ENCODE measurements at regions not wholly inside any gene's neighbourhood (a gene's known extent, or its start where the extent isn't known, plus 50 kb on each side); places are given as distances from the start of the nearest gene placed in this dataset.

DNA sequence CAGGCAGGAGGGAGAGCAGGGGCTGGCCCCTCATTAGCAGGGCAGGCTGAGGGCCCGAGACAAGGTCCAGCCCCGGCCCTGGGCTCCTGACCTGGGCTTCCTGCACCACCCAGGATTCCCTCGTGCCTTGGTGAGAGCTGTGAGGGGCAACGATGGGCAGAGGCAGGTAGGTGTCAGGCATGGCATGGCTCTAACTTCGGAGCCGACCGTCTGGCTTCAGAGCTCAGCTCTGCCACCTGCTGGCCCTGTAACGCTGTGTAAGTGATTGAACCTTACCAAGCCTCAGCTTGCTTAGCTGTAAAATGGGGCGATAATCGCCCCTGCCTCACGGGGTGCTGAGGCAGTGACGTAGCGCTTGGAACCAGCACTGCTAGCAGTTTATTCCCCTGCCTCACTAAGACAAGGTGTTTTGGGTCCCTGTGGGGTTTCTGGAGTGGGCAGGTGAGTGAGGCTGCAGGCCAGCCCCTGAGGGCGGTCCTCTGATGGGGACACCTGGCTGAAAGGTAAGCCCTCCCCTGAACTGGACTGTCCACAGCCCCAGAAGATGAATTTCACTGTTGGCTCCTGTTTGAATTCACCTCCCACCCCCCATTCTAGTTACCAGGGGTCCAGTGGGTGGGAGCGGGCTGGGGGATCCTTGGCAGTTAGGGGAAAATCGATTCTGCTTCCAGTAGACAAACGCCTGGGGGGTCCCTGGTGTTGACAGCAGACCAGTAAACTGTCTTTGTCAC is 184.8 kb upstream of the GSE1 start:
- H3K36me3 ChIP-seq, result no peaks in the 10 kb centered on the region
- peaks cover 0 to 5% of the 10 kb centered on the region in 2 donors for H3K4me1 ChIP-seq
- DNase-seq, result no peak
- H3K4me3 ChIP-seq, result no peak overlapping the region
- in situ Hi-C loops (cut with MboI; ENCODE audit: low sequenced_read_pairs in 4 of 4), result no loop called here
- H3K9me3 ChIP-seq, result no peaks in the 10 kb centered on the region
- ATAC-seq, result no peak
- TF ChIP-seq POLR2A (IDR thresholded peaks at IDR 0.05), result no peak
- TF ChIP-seq, protein P1, sequence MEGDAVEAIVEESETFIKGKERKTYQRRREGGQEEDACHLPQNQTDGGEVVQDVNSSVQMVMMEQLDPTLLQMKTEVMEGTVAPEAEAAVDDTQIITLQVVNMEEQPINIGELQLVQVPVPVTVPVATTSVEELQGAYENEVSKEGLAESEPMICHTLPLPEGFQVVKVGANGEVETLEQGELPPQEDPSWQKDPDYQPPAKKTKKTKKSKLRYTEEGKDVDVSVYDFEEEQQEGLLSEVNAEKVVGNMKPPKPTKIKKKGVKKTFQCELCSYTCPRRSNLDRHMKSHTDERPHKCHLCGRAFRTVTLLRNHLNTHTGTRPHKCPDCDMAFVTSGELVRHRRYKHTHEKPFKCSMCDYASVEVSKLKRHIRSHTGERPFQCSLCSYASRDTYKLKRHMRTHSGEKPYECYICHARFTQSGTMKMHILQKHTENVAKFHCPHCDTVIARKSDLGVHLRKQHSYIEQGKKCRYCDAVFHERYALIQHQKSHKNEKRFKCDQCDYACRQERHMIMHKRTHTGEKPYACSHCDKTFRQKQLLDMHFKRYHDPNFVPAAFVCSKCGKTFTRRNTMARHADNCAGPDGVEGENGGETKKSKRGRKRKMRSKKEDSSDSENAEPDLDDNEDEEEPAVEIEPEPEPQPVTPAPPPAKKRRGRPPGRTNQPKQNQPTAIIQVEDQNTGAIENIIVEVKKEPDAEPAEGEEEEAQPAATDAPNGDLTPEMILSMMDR (IDR thresholded peaks at IDR 0.05 in 4 of 5, conservative IDR thresholded peaks at IDR 0.05 in 1 of 5), result peak in 4 of 5 experiments; percentile 5 to 51 (median 34)
- no peaks in the 10 kb centered on the region for H3K27me3 ChIP-seq
- no peak overlapping the region for H3K27ac ChIP-seq
- intact Hi-C loops (cut with DNase I; ENCODE audit: low total_unique reads), result loop anchor here (10.0 kb wide), 1 partner anchor 286 kb away; no protein-coding TSS in a partner anchor

DNA sequence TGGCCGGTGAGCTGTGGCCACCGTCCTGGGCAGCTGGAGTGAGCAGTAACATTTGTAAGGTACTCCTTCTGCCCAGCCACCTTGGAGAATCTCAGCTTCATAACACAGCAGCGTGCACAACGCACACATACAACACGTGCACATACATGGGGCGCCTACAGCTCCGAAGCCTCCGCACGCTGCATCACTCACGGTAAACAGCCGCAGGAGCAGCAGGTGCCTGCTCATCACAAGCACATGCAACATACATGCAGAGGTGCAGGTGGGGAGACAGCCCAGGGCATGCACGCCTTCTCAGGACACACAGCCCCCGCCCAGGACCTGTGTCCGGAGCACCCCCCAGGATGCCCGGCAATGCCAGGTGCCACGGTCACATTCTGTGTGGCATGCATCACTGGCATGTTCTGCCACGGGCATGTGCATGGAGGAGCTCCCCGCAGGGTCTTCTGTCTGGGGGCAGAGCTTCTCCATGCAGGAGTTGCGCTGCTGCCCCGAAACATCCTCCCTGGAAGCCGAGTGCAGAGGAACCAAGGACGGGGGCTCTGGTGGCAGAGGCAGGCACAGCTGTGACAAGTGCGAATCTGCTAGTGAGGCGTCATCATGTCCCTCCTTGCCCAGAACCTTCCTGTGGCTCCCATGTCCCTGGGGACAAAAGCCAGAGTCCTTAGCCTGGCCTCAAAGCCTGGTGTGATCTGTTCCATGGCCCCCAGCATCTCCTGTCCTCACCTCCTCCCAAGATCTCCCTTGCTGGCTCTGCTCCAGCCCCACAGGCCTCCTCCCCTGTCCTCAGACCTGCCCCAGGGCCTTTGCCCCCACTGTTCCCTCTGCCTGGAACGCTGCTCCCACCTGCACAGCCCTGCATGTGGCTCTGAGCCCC is 184.0 kb upstream of the GSE1 start:
- no peak for ATAC-seq
- H3K9me3 ChIP-seq, result no peaks in the 10 kb centered on the region
- TF ChIP-seq POLR2A (IDR thresholded peaks at IDR 0.05), result no peak
- TF ChIP-seq, protein P1 (IDR thresholded peaks at IDR 0.05 in 4 of 5, conservative IDR thresholded peaks at IDR 0.05 in 1 of 5), result no peak
- H3K36me3 ChIP-seq, result no peaks in the 10 kb centered on the region
- in situ Hi-C loops (cut with MboI; ENCODE audit: low sequenced_read_pairs in 4 of 4), result no loop called here
- no peaks in the 10 kb centered on the region for H3K27me3 ChIP-seq
- no peak for DNase-seq
- peaks cover 0 to 5% of the 10 kb centered on the region in 2 donors for H3K4me1 ChIP-seq
- H3K27ac ChIP-seq, result no peak overlapping the region
- no peak overlapping the region for H3K4me3 ChIP-seq
- intact Hi-C loops (cut with DNase I; ENCODE audit: low total_unique reads), result loop anchor here (10.0 kb wide), 1 partner anchor 286 kb away; no protein-coding TSS in a partner anchor

DNA sequence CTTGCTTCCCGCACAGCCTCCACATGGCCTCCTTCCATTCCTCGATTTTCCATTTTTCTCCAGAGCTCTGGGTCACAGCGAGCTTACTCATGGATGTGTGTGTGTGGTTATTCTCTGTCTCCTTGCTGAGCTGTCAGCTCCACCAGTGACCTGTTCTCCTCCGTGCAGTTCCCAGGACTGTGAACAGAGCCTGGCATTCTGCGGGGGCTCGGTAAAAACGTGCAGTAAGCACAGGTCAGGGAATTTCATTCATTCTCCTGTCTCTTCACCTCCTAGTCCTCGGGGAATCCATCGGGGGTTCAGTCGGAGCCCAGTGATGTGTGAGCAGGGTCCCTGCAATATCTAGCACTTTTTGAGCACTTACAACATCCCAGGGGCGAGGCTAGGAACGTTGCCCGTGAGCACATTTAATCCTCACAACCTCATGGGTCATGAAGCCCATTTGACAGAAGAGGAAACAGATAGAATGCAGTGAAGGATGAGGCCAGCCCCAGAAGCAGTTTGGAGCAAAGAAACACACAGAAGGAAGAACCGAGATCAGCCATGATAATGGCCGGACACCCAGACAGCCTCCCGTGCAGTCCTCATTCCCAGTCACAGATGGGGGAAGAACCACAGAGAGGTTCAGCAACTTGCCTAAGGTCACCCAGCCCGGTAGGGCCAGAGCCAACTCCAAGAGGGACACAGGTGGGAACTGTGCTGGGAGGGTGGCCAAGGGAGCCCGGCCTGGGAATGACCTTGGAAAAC is 183.2 kb upstream of the GSE1 start:
- intact Hi-C loops (cut with DNase I; ENCODE audit: low total_unique reads), result loop anchor here (10.0 kb wide), 1 partner anchor 285 kb away; no protein-coding TSS in a partner anchor
- no peak for DNase-seq

More for the DNA sequence above, 183.2 kb upstream of the GSE1 start:
- Histone ChIP-seq H3K4me3 (no peak overlapping the region), H3K27me3 (no peaks in the 10 kb centered on the region), H3K9me3 (no peaks in the 10 kb centered on the region), H3K4me1 (no peaks in the 10 kb centered on the region), H3K36me3 (no peaks in the 10 kb centered on the region), H3K27ac (no peak overlapping the region)
- no peak for TF ChIP-seq POLR2A (IDR thresholded peaks at IDR 0.05)
- TF ChIP-seq, protein P1 (IDR thresholded peaks at IDR 0.05 in 4 of 5, conservative IDR thresholded peaks at IDR 0.05 in 1 of 5), result no peak
- in situ Hi-C loops (cut with MboI; ENCODE audit: low sequenced_read_pairs in 4 of 4), result no loop called here
- no peak for ATAC-seq
